ENCODE measurements at regions not wholly inside any gene's neighbourhood (a gene's known extent, or its start where the extent isn't known, plus 50 kb on each side); places are given as distances from the start of the nearest gene placed in this dataset.

DNA sequence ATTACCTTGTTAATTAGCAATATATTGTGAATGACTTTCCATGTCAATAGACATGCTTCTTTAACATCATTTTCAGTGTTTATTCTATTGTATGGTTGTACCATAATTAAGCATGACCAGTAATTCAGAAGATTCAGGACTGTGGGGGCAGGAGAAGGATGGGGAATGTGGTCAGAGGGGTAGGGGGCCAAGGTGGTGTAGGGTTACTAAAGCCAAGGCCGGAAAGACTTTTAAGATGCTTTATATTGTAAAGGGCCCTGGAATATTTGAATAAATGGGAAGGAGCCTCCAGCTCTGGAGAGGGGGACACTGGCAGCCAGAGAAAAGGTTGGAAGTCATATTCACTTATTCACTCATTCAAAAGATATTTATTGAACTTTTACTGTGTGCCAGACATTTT is 115.7 kb downstream of the FGF18 start:
- TF ChIP-seq, protein P1, sequence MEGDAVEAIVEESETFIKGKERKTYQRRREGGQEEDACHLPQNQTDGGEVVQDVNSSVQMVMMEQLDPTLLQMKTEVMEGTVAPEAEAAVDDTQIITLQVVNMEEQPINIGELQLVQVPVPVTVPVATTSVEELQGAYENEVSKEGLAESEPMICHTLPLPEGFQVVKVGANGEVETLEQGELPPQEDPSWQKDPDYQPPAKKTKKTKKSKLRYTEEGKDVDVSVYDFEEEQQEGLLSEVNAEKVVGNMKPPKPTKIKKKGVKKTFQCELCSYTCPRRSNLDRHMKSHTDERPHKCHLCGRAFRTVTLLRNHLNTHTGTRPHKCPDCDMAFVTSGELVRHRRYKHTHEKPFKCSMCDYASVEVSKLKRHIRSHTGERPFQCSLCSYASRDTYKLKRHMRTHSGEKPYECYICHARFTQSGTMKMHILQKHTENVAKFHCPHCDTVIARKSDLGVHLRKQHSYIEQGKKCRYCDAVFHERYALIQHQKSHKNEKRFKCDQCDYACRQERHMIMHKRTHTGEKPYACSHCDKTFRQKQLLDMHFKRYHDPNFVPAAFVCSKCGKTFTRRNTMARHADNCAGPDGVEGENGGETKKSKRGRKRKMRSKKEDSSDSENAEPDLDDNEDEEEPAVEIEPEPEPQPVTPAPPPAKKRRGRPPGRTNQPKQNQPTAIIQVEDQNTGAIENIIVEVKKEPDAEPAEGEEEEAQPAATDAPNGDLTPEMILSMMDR (IDR thresholded peaks at IDR 0.05; ENCODE audit: insufficient read depth, low read length, poor library complexity, severe bottlenecking), result no peak
- TF ChIP-seq EZH2phosphoT487 (conservative IDR thresholded peaks at IDR 0.05; ENCODE audit: low read length), result no peak
